H9 (cell line): ENCODE measurements at regions not wholly inside any gene's neighbourhood (a gene's known extent, or its start where the extent isn't known, plus 50 kb on each side); places are given as distances from the start of the nearest gene placed in this dataset.

ENCODE experiments used
- DNase-seq: peaks from one replicate; pipeline ENCODE4 v3.0.0-alpha.2; 2017
- H2AFZ ChIP-seq: one replicate; pipeline ENCODE4 v1.6.1; 2013; ENCODE audit warnings: mild to moderate bottlenecking, low read length, control low read depth, moderate library complexity
- H2AK5ac ChIP-seq: 2 replicates; pipeline ENCODE4 v1.6.1; 2013; ENCODE audit warnings: low read length, control low read depth, mixed read lengths; ENCODE audit not compliant: insufficient read length
- H2BK120ac ChIP-seq: one replicate; pipeline ENCODE4 v1.6.1; 2013; ENCODE audit warnings: low read depth, mild to moderate bottlenecking, low read length, control low read depth, inconsistent platforms; ENCODE audit not compliant: poor library complexity, severe bottlenecking
- H2BK12ac ChIP-seq: 2 replicates; pipeline ENCODE4 v1.6.1; 2013; ENCODE audit warnings: low read length, control low read depth, mixed read lengths, low read depth; ENCODE audit not compliant: insufficient read length
- H2BK15ac ChIP-seq: 2 replicates; pipeline ENCODE4 v1.6.1; 2013; ENCODE audit warnings: low read depth, low read length, control low read depth
- H2BK20ac ChIP-seq: one replicate; pipeline ENCODE4 v1.6.1; 2013; ENCODE audit warnings: low read depth, mild to moderate bottlenecking, low read length, control low read depth, inconsistent platforms; ENCODE audit not compliant: poor library complexity, severe bottlenecking
- H2BK5ac ChIP-seq: 2 replicates; pipeline ENCODE4 v1.6.1; 2013; ENCODE audit warnings: low read length, control low read depth, mixed read lengths; ENCODE audit not compliant: insufficient read length
- H3K14ac ChIP-seq: 2 replicates; pipeline ENCODE4 v1.6.1; 2013; ENCODE audit warnings: low read length, control low read depth; ENCODE audit not compliant: insufficient read depth
- H3K18ac ChIP-seq: 2 replicates; pipeline ENCODE4 v1.6.1; 2013; ENCODE audit warnings: low read depth, mild to moderate bottlenecking, mixed read lengths, low read length, control low read depth; ENCODE audit not compliant: insufficient read length
- H3K23ac ChIP-seq: 2 replicates; pipeline ENCODE4 v1.6.1; 2013; ENCODE audit warnings: low read length, control low read depth, mixed read lengths, low read depth; ENCODE audit not compliant: insufficient read length
- H3K23me2 ChIP-seq: 2 replicates; pipeline ENCODE4 v1.6.1; 2013; ENCODE audit warnings: low read depth, mild to moderate bottlenecking, mixed read lengths, low read length, control low read depth; ENCODE audit not compliant: insufficient read length, poor library complexity, severe bottlenecking
- H3K27ac ChIP-seq: 2 replicates; pipeline ENCODE4 v1.5.1; 2013; ENCODE audit warnings: low read length, control low read depth, mixed read lengths, low read depth; ENCODE audit not compliant: insufficient read length
- H3K27me3 ChIP-seq: 2 replicates; pipeline ENCODE4 v1.6.1; 2013; ENCODE audit warnings: low read length, control low read depth, inconsistent platforms; ENCODE audit not compliant: insufficient read depth
- H3K4ac ChIP-seq: 2 replicates; pipeline ENCODE4 v1.6.1; 2013; ENCODE audit warnings: low read depth, mild to moderate bottlenecking, control low read depth, inconsistent platforms, low read length, moderate library complexity
- H3K4me1 ChIP-seq: 2 replicates; pipeline ENCODE4 v1.6.1; 2013; ENCODE audit warnings: low read length, control low read depth, inconsistent platforms; ENCODE audit not compliant: insufficient read depth
- H3K4me2 ChIP-seq: 2 replicates; pipeline ENCODE4 v1.6.1; 2013; ENCODE audit warnings: low read length, control low read depth, mixed read lengths; ENCODE audit not compliant: insufficient read length, insufficient read depth
- H3K56ac ChIP-seq: 2 replicates; pipeline ENCODE4 v1.6.1; 2013; ENCODE audit warnings: low read depth, mild to moderate bottlenecking, mixed read lengths, low read length, control low read depth; ENCODE audit not compliant: insufficient read length
- H3K79me1 ChIP-seq: 2 replicates; pipeline ENCODE4 v1.6.1; 2013; ENCODE audit warnings: low read depth, mild to moderate bottlenecking, moderate library complexity, low read length, control low read depth, inconsistent platforms; ENCODE audit not compliant: insufficient read depth, poor library complexity, severe bottlenecking
- H3K79me2 ChIP-seq: 2 replicates; pipeline ENCODE4 v1.6.1; 2013; ENCODE audit warnings: low read length, control low read depth, inconsistent platforms; ENCODE audit not compliant: insufficient read depth
- H3K9ac ChIP-seq: 2 replicates; pipeline ENCODE4 v1.6.1; 2013; ENCODE audit warnings: low read length, control low read depth, mixed read lengths; ENCODE audit not compliant: insufficient read length; ENCODE audit errors: extremely low read depth
- H3K9me3 ChIP-seq: one replicate; pipeline ENCODE4 v1.6.1; 2013; ENCODE audit warnings: low read depth, low read length, inconsistent platforms; ENCODE audit not compliant: control insufficient read depth
- H3T11ph ChIP-seq: one replicate; pipeline ENCODE4 v1.6.1; 2013; ENCODE audit warnings: mild to moderate bottlenecking, low read length, control low read depth, inconsistent platforms
- H4K20me1 ChIP-seq: one replicate; pipeline ENCODE4 v1.6.1; 2013; ENCODE audit not compliant: control insufficient read depth, insufficient read length, insufficient read depth
- H4K5ac ChIP-seq: 2 replicates; pipeline ENCODE4 v1.6.1; 2013; ENCODE audit warnings: low read depth, mild to moderate bottlenecking, mixed read lengths, low read length, control low read depth; ENCODE audit not compliant: insufficient read length
- H4K8ac ChIP-seq: replicated peaks from 2 replicates; pipeline ENCODE4 v1.6.1; 2013; ENCODE audit warnings: low read length, control low read depth, mixed read lengths, low read depth; ENCODE audit not compliant: insufficient read length
- H4K91ac ChIP-seq: 2 replicates; pipeline ENCODE4 v1.6.1; 2013; ENCODE audit warnings: low read depth, mild to moderate bottlenecking, moderate library complexity, mixed read lengths, low read length, control low read depth; ENCODE audit not compliant: insufficient read length
- H3K27ac Mint-ChIP-seq, 3 experiments: 2 replicates in 2 of 3; 3 replicates in 1 of 3; pipeline ENCODE4 v1.8.0; 2020 to 2021; ENCODE audit warnings: mixed read lengths in 3 of 3, mild to moderate bottlenecking in 1 of 3, moderate library complexity in 1 of 3
- H3K27me3 Mint-ChIP-seq: 2 replicates; pipeline ENCODE4 v1.8.0; 2021; ENCODE audit warnings: low read depth, mild to moderate bottlenecking, moderate library complexity, mixed read lengths
- H3K36me3 Mint-ChIP-seq, 3 experiments: 2 replicates in 2 of 3; 3 replicates in 1 of 3; pipeline ENCODE4 v1.8.0; 2020 to 2021; ENCODE audit warnings: low read depth in 3 of 3, mixed read lengths in 3 of 3; ENCODE audit not compliant: insufficient read depth in 1 of 3
- H3K4me1 Mint-ChIP-seq, 2 experiments: 2 replicates each; pipeline ENCODE4 v1.8.0; 2020; ENCODE audit warnings: mixed read lengths in 2 of 2
- H3K4me3 Mint-ChIP-seq, 2 experiments: 2 replicates in 1 of 2; 3 replicates in 1 of 2; pipeline ENCODE4 v1.8.0; 2020 to 2021; ENCODE audit warnings: mild to moderate bottlenecking in 2 of 2, mixed read lengths in 2 of 2, moderate library complexity in 1 of 2
- H3K9me3 Mint-ChIP-seq, 2 experiments: 2 replicates in 1 of 2; 3 replicates in 1 of 2; pipeline ENCODE4 v1.8.0; 2020; ENCODE audit warnings: mild to moderate bottlenecking in 2 of 2, mixed read lengths in 2 of 2, moderate library complexity in 1 of 2
- WGBS: extraction: QIAGEN DNeasy Blood & Tissue Kit; methylation state at CpG from one replicate; pipeline ENCODE4 v1.1.7; 2013; ENCODE audit warnings: missing lambda C conversion rate, low lambda C conversion rate, mixed read lengths; ENCODE audit not compliant: insufficient read length; ENCODE audit errors: extremely low coverage; 5-methylcytosine and 5-hydroxymethylcytosine counted together
- TF ChIP-seq, protein P1 (sequence below): fragments of 200-600 bp; sonication (generic); conservative IDR thresholded peaks from 3 replicates; pipeline ENCODE4 v1.8.0; 2021; ENCODE audit warnings: antibody characterized with exemption, mild to moderate bottlenecking

DNA sequence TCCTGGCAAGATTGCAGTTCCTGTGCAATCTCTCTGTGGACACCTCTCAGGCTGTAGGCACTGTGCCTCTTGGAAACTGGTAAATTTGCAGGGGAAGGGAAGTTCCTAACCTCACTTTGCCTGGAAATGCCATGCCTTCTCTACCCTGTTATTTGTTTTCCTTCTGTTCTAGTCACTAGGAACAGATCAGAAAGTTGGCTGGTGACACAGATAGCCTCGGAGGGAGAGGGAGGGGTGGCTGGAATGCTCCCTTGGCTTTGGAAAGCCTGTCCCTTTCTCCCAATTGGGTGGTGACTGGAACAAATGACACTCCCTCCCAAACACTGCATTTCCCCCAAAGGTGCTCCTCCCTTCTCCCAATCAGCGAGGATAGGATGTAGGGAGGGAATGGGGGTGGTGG is 131.5 kb upstream of the F13A1 start:
- H3K23ac ChIP-seq = no peak overlapping the region
- TF ChIP-seq, protein P1, sequence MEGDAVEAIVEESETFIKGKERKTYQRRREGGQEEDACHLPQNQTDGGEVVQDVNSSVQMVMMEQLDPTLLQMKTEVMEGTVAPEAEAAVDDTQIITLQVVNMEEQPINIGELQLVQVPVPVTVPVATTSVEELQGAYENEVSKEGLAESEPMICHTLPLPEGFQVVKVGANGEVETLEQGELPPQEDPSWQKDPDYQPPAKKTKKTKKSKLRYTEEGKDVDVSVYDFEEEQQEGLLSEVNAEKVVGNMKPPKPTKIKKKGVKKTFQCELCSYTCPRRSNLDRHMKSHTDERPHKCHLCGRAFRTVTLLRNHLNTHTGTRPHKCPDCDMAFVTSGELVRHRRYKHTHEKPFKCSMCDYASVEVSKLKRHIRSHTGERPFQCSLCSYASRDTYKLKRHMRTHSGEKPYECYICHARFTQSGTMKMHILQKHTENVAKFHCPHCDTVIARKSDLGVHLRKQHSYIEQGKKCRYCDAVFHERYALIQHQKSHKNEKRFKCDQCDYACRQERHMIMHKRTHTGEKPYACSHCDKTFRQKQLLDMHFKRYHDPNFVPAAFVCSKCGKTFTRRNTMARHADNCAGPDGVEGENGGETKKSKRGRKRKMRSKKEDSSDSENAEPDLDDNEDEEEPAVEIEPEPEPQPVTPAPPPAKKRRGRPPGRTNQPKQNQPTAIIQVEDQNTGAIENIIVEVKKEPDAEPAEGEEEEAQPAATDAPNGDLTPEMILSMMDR = no peak
- Mint-ChIP-seq H3K9me3 (no peaks in the 10 kb centered on the region), H3K4me3 (no peak overlapping the region), H3K27ac (no peak overlapping the region), H3K27me3 (peaks cover 6% of the 10 kb centered on the region), H3K36me3 (no peaks in the 10 kb centered on the region), H3K4me1 (no peaks in the 10 kb centered on the region)
- DNase-seq = no peak
- H3K9ac ChIP-seq = no peak overlapping the region
- H2AFZ ChIP-seq = no peak overlapping the region
- no peak overlapping the region for H2BK120ac ChIP-seq
- whole genome bisulfite sequencing = no CpG with 5 or more reads among the region's 2 CpGs
- H3K14ac ChIP-seq = peak overlapping the region; percentile 45; the same call in 1 of the 2 replicates
- H3T11ph ChIP-seq = no peak overlapping the region
- no peaks in the 10 kb centered on the region for H3K9me3 ChIP-seq
- H3K27me3 ChIP-seq = no peaks in the 10 kb centered on the region; the same call in 1 of the 2 replicates
- H4K5ac ChIP-seq = no peak overlapping the region
- no peak overlapping the region for H2BK20ac ChIP-seq
- H3K4ac ChIP-seq = no peak overlapping the region
- H3K27ac ChIP-seq = no peak overlapping the region
- no peak overlapping the region for H2AK5ac ChIP-seq
- H4K20me1 ChIP-seq = no peaks in the 10 kb centered on the region
- no peak overlapping the region for H3K18ac ChIP-seq
- no peak overlapping the region for H2BK12ac ChIP-seq
- no peaks in the 10 kb centered on the region for H3K23me2 ChIP-seq
- H2BK15ac ChIP-seq = no peak overlapping the region
- H3K4me1 ChIP-seq = no peaks in the 10 kb centered on the region
- H4K91ac ChIP-seq = no peak overlapping the region
- H3K79me2 ChIP-seq = no peaks in the 10 kb centered on the region
- H4K8ac ChIP-seq = no peak overlapping the region
- H2BK5ac ChIP-seq = no peak overlapping the region
- H3K4me2 ChIP-seq = no peak overlapping the region
- H3K79me1 ChIP-seq = no peaks in the 10 kb centered on the region
- H3K56ac ChIP-seq = no peak overlapping the region
